DND-41 (cell line): ENCODE measurements at regions not wholly inside any gene's neighbourhood (a gene's known extent, or its start where the extent isn't known, plus 50 kb on each side); places are given as distances from the start of the nearest gene placed in this dataset.

Experiments used
- ATAC-seq: fragments of 200-7000 bp; cut with Tn5 transposase; 3 replicates; pipeline ENCODE4 v1.9.1; 2021; ENCODE audit warnings: low read depth; ENCODE audit not compliant: insufficient read depth
- DNase-seq: peaks from one replicate; pipeline ENCODE4 v3.0.0-alpha.2; 2020
- H2AFZ ChIP-seq: 2 replicates; pipeline ENCODE4 v1.6.0; 2012; ENCODE audit warnings: low read depth, low read length
- H3K27ac ChIP-seq: 2 replicates; pipeline ENCODE4 v1.5.1; 2012; ENCODE audit warnings: low read length, inconsistent platforms
- H3K27me3 ChIP-seq: fragments of 200-600 bp; sonication (generic); 2 replicates; pipeline ENCODE4 v1.6.0; 2012; ENCODE audit warnings: low read length, mild to moderate bottlenecking, inconsistent platforms; ENCODE audit not compliant: insufficient read depth, poor library complexity
- H3K36me3 ChIP-seq: 2 replicates; pipeline ENCODE4 v1.5.1; 2012; ENCODE audit warnings: low read length, inconsistent platforms; ENCODE audit not compliant: insufficient read depth
- H3K4me1 ChIP-seq: 2 replicates; pipeline ENCODE4 v1.5.1; 2012; ENCODE audit warnings: mild to moderate bottlenecking, low read length; ENCODE audit not compliant: insufficient read depth
- H3K4me2 ChIP-seq: 2 replicates; pipeline ENCODE4 v1.6.0; 2012; ENCODE audit warnings: mild to moderate bottlenecking, moderate library complexity, low read length, inconsistent platforms; ENCODE audit not compliant: insufficient read depth
- H3K4me3 ChIP-seq, 2 experiments: fragments of 200-600 bp in 1 of 2; shearing (Covaris generic) in 1 of 2; 2 replicates each; pipeline ENCODE4 v1.5.1; 2012 to 2016; ENCODE audit warnings: inconsistent platforms in 2 of 2, low read length in 2 of 2, mild to moderate bottlenecking in 2 of 2, low read depth in 1 of 2, moderate library complexity in 1 of 2
- H3K79me2 ChIP-seq: 2 replicates; pipeline ENCODE4 v1.6.0; 2012; ENCODE audit warnings: low read length, inconsistent platforms; ENCODE audit not compliant: insufficient read depth
- H3K9ac ChIP-seq: 2 replicates; pipeline ENCODE4 v1.6.0; 2012; ENCODE audit warnings: low read depth, mild to moderate bottlenecking, inconsistent platforms, low read length, moderate library complexity
- H3K9me3 ChIP-seq: 2 replicates; pipeline ENCODE4 v1.5.1; 2012; ENCODE audit warnings: low read length, moderate library complexity, mild to moderate bottlenecking, inconsistent platforms; ENCODE audit not compliant: insufficient read depth, severe bottlenecking
- H4K20me1 ChIP-seq: 2 replicates; pipeline ENCODE4 v1.6.0; 2012; ENCODE audit warnings: low read length; ENCODE audit not compliant: insufficient read depth
- CTCF ChIP-seq: IDR thresholded peaks from 2 replicates; pipeline ENCODE4 v1.5.1; 2012; ENCODE audit warnings: borderline replicate concordance, low read length, moderate library complexity, mild to moderate bottlenecking; ENCODE audit not compliant: poor library complexity, severe bottlenecking; ENCODE audit errors: extremely low read depth
- EZH2 ChIP-seq: IDR thresholded peaks from 3 replicates; pipeline ENCODE4 v1.6.1; 2012; ENCODE audit warnings: borderline replicate concordance, low read depth, mild to moderate bottlenecking, moderate library complexity, low read length, inconsistent platforms; ENCODE audit not compliant: severe bottlenecking

- H3K27me3 ChIP-seq, result no peaks in the 10 kb centered on the region
- no peak overlapping the region for H2AFZ ChIP-seq
- DNase-seq (no peak), ATAC-seq (no peak)
- no peaks in the 10 kb centered on the region for H3K9me3 ChIP-seq
- no peak overlapping the region for H3K9ac ChIP-seq
- peaks cover 22% of the 10 kb centered on the region for H3K4me1 ChIP-seq
- H3K79me2 ChIP-seq, result no peaks in the 10 kb centered on the region
- H4K20me1 ChIP-seq, result no peaks in the 10 kb centered on the region
- H3K4me2 ChIP-seq, result no peak overlapping the region
- no peak overlapping the region for H3K4me3 ChIP-seq
- no peaks in the 10 kb centered on the region for H3K36me3 ChIP-seq
- H3K27ac ChIP-seq, result no peak overlapping the region
- TF ChIP-seq CTCF, result no peak
- no peak for TF ChIP-seq EZH2
Observed at GRCh38 chr20:22951966-22952365, 83.1 kb upstream of the SSTR4 start.

- H3K9me3 ChIP-seq, result no peaks in the 10 kb centered on the region
- no peak overlapping the region for H3K4me2 ChIP-seq
- H3K4me3 ChIP-seq, result no peak overlapping the region
- H3K79me2 ChIP-seq, result no peaks in the 10 kb centered on the region
- H3K27me3 ChIP-seq, result no peaks in the 10 kb centered on the region
- DNase-seq (no peak), ATAC-seq (no peak)
- H3K9ac ChIP-seq, result no peak overlapping the region
- H2AFZ ChIP-seq, result no peak overlapping the region
- no peak overlapping the region for H3K27ac ChIP-seq
- no peaks in the 10 kb centered on the region for H3K36me3 ChIP-seq
- TF ChIP-seq EZH2, result no peak
- TF ChIP-seq CTCF, result no peak
- H3K4me1 ChIP-seq, result peaks cover 14% of the 10 kb centered on the region
- H4K20me1 ChIP-seq, result no peaks in the 10 kb centered on the region
Observed at GRCh38 chr20:22954661-22955060, 80.5 kb upstream of the SSTR4 start.

GRCh38 chr20:22958390-22958789, 76.7 kb upstream of the SSTR4 start:
- H3K4me1 ChIP-seq, result peaks cover 6% of the 10 kb centered on the region; the same call in 1 of the 2 replicates
- no peak for DNase-seq

More at GRCh38 chr20:22958390-22958789, 76.7 kb upstream of the SSTR4 start:
- H3K36me3 ChIP-seq, result no peaks in the 10 kb centered on the region
- TF ChIP-seq EZH2 (no peak), CTCF (no peak)
- no peak overlapping the region for H3K4me3 ChIP-seq
- H3K79me2 ChIP-seq, result no peaks in the 10 kb centered on the region
- H3K9me3 ChIP-seq, result no peaks in the 10 kb centered on the region
- H4K20me1 ChIP-seq, result no peaks in the 10 kb centered on the region
- H2AFZ ChIP-seq, result no peak overlapping the region
- H3K27ac ChIP-seq, result no peak overlapping the region
- no peak overlapping the region for H3K9ac ChIP-seq
- H3K27me3 ChIP-seq, result no peaks in the 10 kb centered on the region
- H3K4me2 ChIP-seq, result no peak overlapping the region
- ATAC-seq, result peak; percentile 61
